Coronary artery (tissue), 2 donors: ENCODE measurements at regions not wholly inside any gene's neighbourhood (a gene's known extent, or its start where the extent isn't known, plus 50 kb on each side); places are given as distances from the start of the nearest gene placed in this dataset.
"Not testable (repeated sequence)": the region's sequence is repeated elsewhere in the genome, so short reads cannot be mapped to it uniquely, and the experiment has no call there.

Experiments used
- DNase-seq: peaks from one replicate; pipeline ENCODE4 v3.0.0-alpha.2; 2017; ENCODE audit warnings: low spot score
- H3K27ac ChIP-seq, 2 donors: fragments of 200-600 bp; sonication (generic); one replicate each; pipeline ENCODE4 v1.5.1; 2016 to 2019
- H3K4me3 ChIP-seq: fragments of 200-600 bp; sonication (generic); 2 replicates; pipeline ENCODE4 v1.5.1; 2016; ENCODE audit warnings: mild to moderate bottlenecking, moderate library complexity
- CTCF ChIP-seq: fragments of 200-600 bp; sonication (generic); IDR thresholded peaks from one replicate; pipeline ENCODE4 v1.5.1; 2019; ENCODE audit warnings: antibody characterized with exemption

DNA sequence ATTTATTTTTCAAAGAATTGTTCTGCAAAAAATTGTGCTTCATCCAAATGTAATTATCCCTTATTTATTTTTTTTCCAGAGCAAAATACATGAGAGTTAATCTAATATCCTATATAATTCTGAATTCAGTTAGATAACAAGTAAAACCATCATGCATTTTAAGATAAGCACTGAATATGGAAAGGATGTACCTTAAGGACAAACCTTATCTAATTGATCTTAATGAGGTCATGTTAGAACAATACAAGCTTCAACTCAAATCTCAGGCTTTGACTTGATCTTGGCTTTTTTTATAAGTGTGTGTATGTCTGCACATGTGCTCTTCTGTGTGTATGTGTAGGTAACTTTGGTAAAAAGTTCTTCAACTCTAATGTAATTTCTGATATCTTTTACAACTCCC, 1828.8 kb downstream of the PCDH9 start:
- H3K4me3 ChIP-seq = no peak overlapping the region
- H3K27ac ChIP-seq = no peak overlapping the region
- no peak for TF ChIP-seq CTCF

DNA sequence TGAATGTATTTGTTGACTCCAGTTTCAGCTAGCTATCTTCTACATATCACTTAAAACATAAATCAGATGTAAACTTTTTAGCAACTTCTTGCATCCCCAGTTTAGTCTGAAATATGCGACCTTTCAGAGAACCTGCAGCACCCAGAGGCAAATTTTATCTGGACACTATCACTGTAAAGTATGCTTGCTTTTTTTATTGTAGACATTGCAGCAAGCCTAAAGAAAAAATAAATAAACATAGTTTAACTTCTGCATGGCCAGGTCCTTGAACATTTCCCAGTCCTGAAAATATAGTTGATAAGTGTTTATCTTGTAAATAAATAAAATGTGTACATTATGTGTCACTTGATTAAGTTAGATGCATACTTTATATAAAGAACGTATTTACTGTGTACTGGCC, 1829.4 kb downstream of the PCDH9 start:
- TF ChIP-seq CTCF = no peak
- Histone ChIP-seq H3K27ac (no peak overlapping the region), H3K4me3 (no peak overlapping the region)
- DNase-seq = no peak

More for the DNA sequence above, 1828.8 kb downstream of the PCDH9 start:
- no peak for DNase-seq

- DNase-seq = no peak
- TF ChIP-seq CTCF = no peak
- H3K27ac ChIP-seq = no peak overlapping the region
- H3K4me3 ChIP-seq = no peak overlapping the region
Observed at GRCh38 chr13:65387743-65388347, 1842.3 kb downstream of the PCDH9 start.

- DNase-seq = no peak
- no peak for TF ChIP-seq CTCF
Observed at GRCh38 chr13:65378943-65379519, 1851.1 kb downstream of the PCDH9 start.

DNA sequence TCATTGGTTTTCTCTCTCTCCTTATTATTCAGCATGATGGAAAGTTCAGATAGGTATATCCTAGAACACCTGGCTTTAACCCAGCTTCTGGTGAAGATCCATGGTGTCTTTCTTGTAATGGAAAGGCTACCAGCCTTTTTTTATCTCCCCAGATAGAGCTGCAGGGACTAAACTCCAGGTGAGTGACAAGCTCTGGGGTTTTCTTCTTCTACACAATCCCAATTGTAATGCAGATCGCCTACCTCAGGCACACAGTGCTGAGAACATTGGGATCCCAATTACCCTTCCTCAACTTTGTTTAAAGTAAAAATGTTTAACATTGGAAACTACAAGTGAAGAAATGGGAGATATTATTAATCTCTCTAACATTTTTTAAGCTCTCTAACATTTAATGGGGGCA, 1851.7 kb downstream of the PCDH9 start:
- no peak for TF ChIP-seq CTCF
- DNase-seq = no peak
- Histone ChIP-seq H3K4me3 (no peak overlapping the region), H3K27ac (no peak overlapping the region)

More at GRCh38 chr13:65378943-65379519, 1851.1 kb downstream of the PCDH9 start:
- no peak overlapping the region for H3K4me3 ChIP-seq
- no peak overlapping the region for H3K27ac ChIP-seq

DNA sequence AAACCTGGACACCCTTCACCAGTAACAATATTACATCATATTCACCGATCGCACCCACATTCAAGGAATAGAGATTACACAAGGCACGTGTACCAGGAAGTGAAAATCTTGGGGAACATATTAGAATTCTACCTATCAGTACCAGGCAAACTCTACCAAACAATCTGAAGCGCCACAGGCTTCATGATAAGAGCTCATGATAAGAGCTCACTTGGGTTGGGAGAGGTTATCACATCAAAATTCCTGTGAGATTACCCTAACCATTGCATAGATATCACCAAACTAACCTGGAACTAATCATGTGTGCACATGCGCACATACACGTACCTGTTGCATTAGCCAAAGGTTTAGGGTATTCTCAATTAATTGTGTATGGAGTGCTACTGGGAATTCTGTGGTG, 1861.3 kb downstream of the PCDH9 start:
- H3K27ac ChIP-seq = no peak overlapping the region
- DNase-seq = no peak
- no peak overlapping the region for H3K4me3 ChIP-seq
- no peak for TF ChIP-seq CTCF

- no peak for DNase-seq
- TF ChIP-seq CTCF = no peak
- Histone ChIP-seq H3K27ac (no peak overlapping the region), H3K4me3 (no peak overlapping the region)
Observed at GRCh38 chr13:65353951-65354350, 1876.2 kb downstream of the PCDH9 start.

GRCh38 chr13:65353150-65353549, 1877.0 kb downstream of the PCDH9 start:
- not testable (repeated sequence) for DNase-seq, H3K4me3 ChIP-seq, H3K27ac ChIP-seq
